Esophagus muscularis mucosa (tissue), 3 donors: ENCODE measurements at regions not wholly inside any gene's neighbourhood (a gene's known extent, or its start where the extent isn't known, plus 50 kb on each side); places are given as distances from the start of the nearest gene placed in this dataset.

Source experiments
- CTCF ChIP-seq, 3 experiments: fragments of 200-600 bp in 2 of 3; fragments of 450-650 bp in 1 of 3; sonication (generic) in 2 of 3; IDR thresholded peaks; one replicate each; pipeline ENCODE4 v1.5.1; 2017 to 2019; ENCODE audit warnings: antibody characterized with exemption in 3 of 3, mild to moderate bottlenecking in 2 of 3, moderate library complexity in 1 of 3
- EP300 ChIP-seq: sonication (generic); formaldehyde crosslinking; IDR thresholded peaks from one replicate; pipeline ENCODE4 v1.6.1; 2017; ENCODE audit warnings: antibody characterized with exemption

GRCh38 chr2:104932243-104932642 lies 78.3 kb downstream of the POU3F3 start:
- TF ChIP-seq CTCF (IDR thresholded peaks at IDR 0.05) (no peak), EP300 (no peak)
